Stimulated activated CD8-positive, alpha-beta memory T cell treated with anti-CD3 and anti-CD28 coated beads, Interleukin-15, amount 100 ng/mL, for 4 hours (primary cell): ENCODE measurements at regions not wholly inside any gene's neighbourhood (a gene's known extent, or its start where the extent isn't known, plus 50 kb on each side); places are given as distances from the start of the nearest gene placed in this dataset.
"Not testable (repeated sequence)": the region's sequence is repeated elsewhere in the genome, so short reads cannot be mapped to it uniquely, and the experiment has no call there.

Experiments
- DNase-seq, 2 donors: peaks; one replicate each; pipeline ENCODE4 v3.0.0-alpha.2; 2020; ENCODE audit warnings: low read depth in 2 of 2

DNA sequence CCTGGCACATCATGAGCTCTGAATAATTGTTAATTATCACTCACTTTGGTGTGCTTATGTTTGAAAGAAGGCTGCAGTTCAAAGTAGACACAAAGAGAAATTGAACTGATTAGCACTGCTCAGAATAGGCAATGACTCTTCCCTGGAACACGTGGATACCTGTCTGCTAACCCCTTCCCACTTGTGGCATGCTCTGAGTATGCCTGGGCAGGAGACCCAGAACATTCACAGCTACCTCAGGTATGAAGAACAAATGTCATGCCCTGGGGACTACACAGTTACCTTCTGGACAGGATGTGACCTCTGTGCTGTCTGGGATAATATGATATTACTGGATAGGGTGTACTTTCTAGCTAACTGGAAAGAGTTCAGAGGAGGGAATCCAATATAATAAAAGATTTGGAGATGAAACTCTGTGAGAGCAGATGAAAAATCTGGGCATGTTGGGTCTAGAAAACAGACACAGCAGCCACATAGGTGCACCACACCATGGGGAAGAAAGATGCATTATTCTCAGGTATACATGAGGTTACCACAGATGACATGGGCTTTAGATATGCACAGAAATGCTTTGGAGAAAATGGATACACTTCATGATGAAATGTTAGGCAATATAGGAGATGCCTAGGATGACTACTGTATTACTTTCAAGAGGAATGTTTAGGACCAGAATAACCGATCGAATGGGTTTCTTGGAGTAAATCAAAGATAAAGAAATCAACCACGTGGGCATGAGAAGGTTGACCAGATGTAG is 324.2 kb upstream of the PREP start:
- no peak for DNase-seq

- no peak for DNase-seq
Observed at GRCh38 chr6:105714846-105715245, 312.0 kb upstream of the PREP start.

GRCh38 chr6:105713474-105714118 is 310.7 kb upstream of the PREP start:
- DNase-seq: no peak

- no peak for DNase-seq
Observed at GRCh38 chr6:105711216-105711615, 308.3 kb upstream of the PREP start.

GRCh38 chr6:105705608-105706007 is 302.7 kb upstream of the PREP start:
- no peak for DNase-seq

- DNase-seq: no peak
Observed at GRCh38 chr6:105695461-105695860, 292.6 kb upstream of the PREP start.

DNA sequence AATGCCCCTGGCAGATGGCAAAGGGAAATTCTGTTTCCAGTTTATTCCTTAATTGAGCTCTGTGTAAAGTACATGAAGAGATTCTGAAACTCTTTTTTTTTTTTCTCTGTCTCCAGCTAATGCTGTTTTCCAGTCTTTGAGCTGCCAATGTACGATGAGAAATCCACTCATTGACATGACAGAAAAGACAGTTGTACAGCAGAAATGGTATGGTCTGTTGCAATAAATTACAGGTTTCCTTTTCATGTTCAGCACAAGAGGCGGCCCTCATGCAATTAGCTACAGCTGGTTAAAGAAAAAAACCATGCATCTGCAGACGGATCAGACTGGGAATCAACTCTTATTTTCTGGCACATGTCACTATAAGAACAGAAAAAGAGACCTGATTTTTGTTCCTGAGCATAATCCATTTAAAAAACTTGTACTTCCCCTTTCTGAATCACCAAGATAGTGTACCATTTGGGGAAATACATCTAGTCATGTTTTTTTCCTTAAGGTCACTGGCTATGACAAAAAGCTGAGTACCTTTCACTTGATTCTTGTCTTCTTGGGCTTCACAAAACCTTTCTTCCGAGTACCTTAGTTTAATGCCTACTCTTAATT is 289.8 kb upstream of the PREP start:
- DNase-seq: no peak

DNA sequence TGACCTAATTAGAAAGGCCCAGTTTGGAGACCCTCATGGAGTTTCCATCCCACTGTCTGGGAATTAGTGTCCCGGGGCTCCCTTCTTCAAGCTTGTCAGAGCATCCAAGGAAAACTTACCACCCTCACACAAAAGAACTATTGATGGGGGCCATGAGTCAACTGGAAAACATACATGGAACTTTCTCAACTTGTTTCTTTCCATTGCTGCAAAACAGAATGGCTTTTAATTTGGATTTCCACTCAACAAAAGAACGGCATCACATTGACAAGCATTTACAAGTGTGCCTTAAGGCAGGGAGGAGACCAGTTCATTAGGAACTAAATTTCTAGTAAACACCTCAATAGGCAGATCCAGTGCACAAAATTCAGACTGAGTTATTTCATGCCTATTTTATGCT is 289.1 kb upstream of the PREP start:
- DNase-seq: no peak

DNA sequence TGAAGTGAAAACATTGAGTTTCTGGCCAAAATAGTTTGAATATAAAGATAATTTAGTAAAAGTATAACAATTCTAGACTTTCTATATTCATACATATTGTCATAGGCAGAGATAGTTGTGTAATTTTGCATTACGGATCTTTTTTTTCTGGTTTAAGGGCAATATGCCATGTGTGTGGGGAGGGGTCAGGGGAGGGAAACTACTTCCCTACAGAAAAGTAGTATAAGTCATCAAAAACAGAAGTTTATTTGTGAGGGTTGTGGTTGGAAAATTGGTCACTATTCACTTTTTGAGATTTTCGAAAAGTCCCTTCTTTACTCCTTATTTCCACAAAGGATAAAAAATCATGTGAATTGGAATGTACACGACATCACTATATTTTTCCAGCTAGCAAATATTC is 288.2 kb upstream of the PREP start:
- no peak for DNase-seq

DNA sequence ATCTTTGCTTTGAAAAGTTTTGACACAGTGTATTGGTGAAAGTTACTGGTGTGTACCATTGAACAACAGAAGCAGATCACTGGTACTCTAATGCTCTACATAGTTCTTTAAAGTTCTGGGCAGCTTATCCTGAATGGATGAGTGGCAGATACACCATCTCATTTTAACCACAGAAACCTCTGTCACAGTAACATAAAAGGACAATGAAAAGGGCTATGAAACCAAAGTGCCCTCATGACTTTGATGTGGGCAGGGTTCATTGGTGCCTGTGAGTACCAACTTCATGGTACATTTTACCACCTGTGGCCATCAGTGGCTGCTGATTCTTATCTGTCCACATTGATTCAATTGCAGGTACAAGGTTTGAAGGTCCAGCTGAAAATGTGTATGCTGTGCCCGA is 285.7 kb upstream of the PREP start:
- DNase-seq: no peak

DNA sequence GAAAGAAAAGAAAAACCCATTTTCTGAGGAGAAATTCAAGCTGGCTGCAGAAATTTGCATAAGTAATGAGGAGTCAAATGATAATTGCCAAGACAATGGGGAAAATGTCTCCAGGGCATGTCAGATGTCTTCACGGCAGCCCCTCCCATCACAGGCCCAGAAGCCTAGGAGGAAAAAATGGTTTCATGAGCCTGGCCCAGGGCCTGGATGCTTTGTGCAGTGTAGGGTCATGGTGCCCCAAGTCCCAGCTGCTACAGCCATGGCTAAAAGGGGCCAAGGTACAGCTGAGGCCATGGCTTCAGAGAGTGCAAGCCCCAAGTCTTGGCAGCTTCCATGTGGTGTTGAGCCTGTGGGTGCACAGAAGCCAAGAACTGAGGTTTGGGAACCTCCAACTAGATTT is 283.9 kb upstream of the PREP start:
- DNase-seq: not testable (repeated sequence)

GRCh38 chr6:105681061-105681460 is 278.2 kb upstream of the PREP start:
- no peak for DNase-seq

DNA sequence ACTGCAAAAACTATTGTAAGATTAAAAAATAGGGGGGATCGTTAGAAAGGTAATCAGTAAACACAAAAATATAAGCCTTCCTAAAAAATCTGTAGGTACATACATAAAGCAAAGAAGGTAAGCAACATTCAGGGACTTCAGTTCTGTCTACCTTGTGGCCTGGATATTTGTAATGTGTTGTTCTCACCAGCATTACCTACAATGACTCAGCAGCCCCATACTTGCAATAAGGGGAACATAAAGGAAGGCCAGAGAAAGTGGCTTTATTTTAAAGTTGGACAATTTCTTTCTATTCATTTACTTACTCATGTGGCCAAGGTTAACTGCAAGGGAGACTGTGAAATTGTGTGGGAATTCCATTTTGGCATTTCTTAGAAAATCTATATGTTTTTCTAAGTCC is 277.2 kb upstream of the PREP start:
- DNase-seq: no peak

DNA sequence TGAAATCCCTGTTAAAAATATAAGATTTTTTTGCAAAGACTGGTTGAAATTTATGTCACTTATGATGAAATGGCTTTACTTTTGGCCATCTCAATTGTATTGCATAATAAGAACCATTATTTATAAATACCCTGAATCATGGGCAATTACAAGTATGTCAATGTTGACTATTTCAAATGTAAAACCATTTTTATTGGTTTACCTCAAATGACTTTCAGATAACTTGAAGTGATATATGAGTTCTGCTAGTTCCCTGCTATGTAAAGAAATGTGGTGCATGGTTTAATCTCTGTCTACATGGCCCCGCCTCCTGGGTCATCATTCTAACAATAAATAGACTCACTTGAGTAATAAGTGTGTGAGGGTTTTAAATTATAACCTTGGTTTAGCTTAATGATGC is 275.6 kb upstream of the PREP start:
- no peak for DNase-seq

GRCh38 chr6:105677671-105678475 is 275.0 kb upstream of the PREP start:
- no peak for DNase-seq

DNA sequence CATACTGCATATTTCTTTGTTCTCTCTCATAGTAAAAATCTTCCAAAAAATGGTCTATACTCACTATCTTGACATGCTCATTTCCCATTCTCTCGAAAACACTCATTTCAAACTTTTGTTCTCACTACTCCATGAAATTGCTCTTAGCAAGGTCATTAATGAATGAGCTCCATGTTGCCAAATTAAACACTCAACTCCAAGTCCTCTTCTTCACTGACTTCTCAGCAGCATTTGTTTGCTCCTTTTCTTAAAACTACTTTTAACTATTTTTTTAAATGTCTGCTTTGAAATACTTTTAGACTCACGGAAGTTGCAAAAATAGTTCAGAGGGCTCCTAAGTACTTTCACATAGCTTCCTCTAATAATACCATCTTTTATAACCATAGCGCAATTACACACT is 274.0 kb upstream of the PREP start:
- DNase-seq: no peak

GRCh38 chr6:105675715-105676397 is 273.0 kb upstream of the PREP start:
- no peak for DNase-seq

DNA sequence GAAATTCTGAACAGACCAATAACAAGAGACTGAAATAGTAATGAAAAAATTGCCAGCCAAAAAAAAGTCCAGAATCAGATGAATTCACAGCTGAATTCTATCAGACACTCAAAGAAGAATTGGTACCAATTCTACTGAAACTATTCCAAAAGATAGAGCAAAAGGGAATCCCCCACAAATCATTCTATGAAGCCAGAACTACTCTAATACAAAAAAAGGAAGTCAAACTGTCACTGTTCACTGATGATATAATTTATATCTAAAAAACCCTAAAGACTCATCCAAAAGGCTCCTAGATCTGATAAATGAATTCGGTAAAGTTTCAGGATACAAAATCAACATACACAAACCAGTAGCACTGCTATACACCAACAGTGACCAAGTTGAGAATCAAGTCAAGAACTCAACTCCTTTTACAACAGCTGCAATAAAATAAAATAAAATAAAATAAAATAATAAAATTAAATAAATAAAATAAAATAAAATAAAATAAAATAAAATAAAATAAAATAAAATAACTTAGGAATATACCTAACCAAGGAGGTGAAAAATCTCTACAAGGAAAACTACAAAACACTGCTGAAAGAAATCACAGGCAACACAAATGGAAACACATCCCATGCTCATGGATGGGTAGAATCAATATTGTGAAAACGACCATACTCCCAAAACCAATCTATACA is 270.1 kb upstream of the PREP start:
- DNase-seq: not testable (repeated sequence)

DNA sequence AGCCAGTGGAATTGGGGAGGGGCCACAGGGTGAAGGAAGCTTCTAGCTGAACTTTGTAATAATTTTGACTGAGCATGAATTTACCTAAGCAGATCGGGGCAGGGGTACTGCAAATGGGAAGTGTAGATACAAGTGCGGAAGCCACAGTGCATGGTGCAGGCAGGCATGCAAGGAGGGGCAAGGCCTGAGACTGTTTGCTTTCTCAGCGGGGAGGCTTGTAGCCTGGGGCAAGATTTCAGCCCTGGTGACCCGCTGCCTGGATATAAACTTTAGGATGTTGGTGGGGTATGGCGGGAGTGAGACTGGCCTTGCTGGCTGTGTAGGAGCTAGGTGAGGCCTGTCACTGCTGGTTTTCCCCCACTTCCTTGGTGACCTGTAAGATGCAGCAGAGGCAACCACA is 266.4 kb upstream of the PREP start:
- DNase-seq: no peak

DNA sequence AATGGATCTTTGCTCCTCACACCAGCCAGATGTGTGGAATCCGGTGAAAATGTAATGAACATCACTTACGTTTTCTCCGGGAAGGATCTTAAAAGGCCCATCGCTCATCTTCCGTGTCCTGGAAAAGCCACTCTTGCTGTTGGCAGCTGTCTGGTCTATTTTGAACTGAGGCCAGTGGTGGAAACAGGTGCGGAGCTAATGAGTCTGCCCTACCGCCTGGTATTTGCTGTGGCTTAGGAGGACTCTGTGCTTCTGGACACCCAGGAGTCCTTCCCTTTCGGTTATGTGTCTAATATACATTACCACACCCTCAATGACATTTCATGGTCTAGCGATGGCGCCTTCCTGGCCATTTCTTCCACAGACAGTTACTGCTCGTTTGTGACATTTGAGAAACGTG is 264.2 kb upstream of the PREP start:
- no peak for DNase-seq

DNA sequence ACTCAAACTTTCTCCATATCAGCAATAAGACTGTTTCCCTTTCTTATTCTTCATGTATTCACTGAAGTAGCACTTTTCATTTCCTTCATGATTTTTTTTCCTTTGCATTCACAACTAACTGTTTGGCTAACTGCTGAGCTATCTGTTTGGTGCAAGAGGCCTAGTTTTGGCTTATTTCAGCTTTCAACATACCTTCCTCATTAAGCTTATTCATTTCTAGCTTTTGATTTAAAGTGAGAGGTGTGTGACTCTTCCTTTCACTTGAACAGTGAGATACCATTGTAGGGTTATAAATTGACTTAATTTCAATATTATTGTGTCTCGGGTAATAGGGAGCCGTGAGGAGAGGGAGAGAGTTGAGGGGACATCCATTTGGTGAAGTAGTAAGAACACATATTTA is 262.0 kb upstream of the PREP start:
- DNase-seq: no peak
